GM19035 (cell line): ENCODE measurements at regions not wholly inside any gene's neighbourhood (a gene's known extent, or its start where the extent isn't known, plus 50 kb on each side); places are given as distances from the start of the nearest gene placed in this dataset.
A peak's percentile ranks its signal among the peaks of the same experiment; 100 is the strongest.

Source experiments
- ATAC-seq: cut with Tn5 transposase; IDR thresholded peaks from one replicate; pipeline ENCODE4 v1.9.1; 2021; ENCODE audit not compliant: unreplicated experiment

- ATAC-seq, result no peak
Observed at GRCh38 chr6:151699719-151700118, 107.8 kb upstream of the ESR1 start.

- ATAC-seq, result peak; percentile 86
Observed at GRCh38 chr6:151701911-151702562, 105.4 kb upstream of the ESR1 start.

GRCh38 chr6:151702851-151703658 is 104.4 kb upstream of the ESR1 start:
- peak; percentile 49 for ATAC-seq

- ATAC-seq, result no peak
Observed at GRCh38 chr6:151704383-151704782, 103.1 kb upstream of the ESR1 start.

GRCh38 chr6:151705993-151706733 is 101.3 kb upstream of the ESR1 start:
- ATAC-seq, result no peak

- ATAC-seq, result no peak
Observed at GRCh38 chr6:151709329-151709728, 98.2 kb upstream of the ESR1 start.

GRCh38 chr6:151716526-151716932 is 91.0 kb upstream of the ESR1 start:
- no peak for ATAC-seq

GRCh38 chr6:151719070-151719469 is 88.4 kb upstream of the ESR1 start:
- ATAC-seq, result peak; percentile 46

GRCh38 chr6:151721146-151721545 is 86.3 kb upstream of the ESR1 start:
- no peak for ATAC-seq

GRCh38 chr6:151721671-151722070 is 85.8 kb upstream of the ESR1 start:
- ATAC-seq, result no peak

GRCh38 chr6:151722342-151722741 is 85.1 kb upstream of the ESR1 start:
- ATAC-seq, result no peak

GRCh38 chr6:151723152-151723551 is 84.3 kb upstream of the ESR1 start:
- peak; percentile 78 for ATAC-seq

- ATAC-seq, result peak; percentile 76
Observed at GRCh38 chr6:151729829-151730495, 77.5 kb upstream of the ESR1 start.

- ATAC-seq, result no peak
Observed at GRCh38 chr6:151730496-151730870, 77.0 kb upstream of the ESR1 start.

GRCh38 chr6:151731313-151731712 is 76.2 kb upstream of the ESR1 start:
- no peak for ATAC-seq

- ATAC-seq, result no peak
Observed at GRCh38 chr6:151733680-151734320, 73.7 kb upstream of the ESR1 start.

GRCh38 chr6:151738267-151738666 is 69.2 kb upstream of the ESR1 start:
- ATAC-seq, result no peak

GRCh38 chr6:151738960-151739359 is 68.5 kb upstream of the ESR1 start:
- ATAC-seq, result no peak

- ATAC-seq, result no peak
Observed at GRCh38 chr6:151740820-151741219, 66.7 kb upstream of the ESR1 start.

GRCh38 chr6:151747896-151748295 is 59.6 kb upstream of the ESR1 start:
- no peak for ATAC-seq

GRCh38 chr6:151749341-151749740 is 58.1 kb upstream of the ESR1 start:
- no peak for ATAC-seq
